GM19025 (cell line): ENCODE measurements at regions not wholly inside any gene's neighbourhood (a gene's known extent, or its start where the extent isn't known, plus 50 kb on each side); places are given as distances from the start of the nearest gene placed in this dataset.
A peak's percentile ranks its signal among the peaks of the same experiment; 100 is the strongest.
"Not testable (repeated sequence)": the region's sequence is repeated elsewhere in the genome, so short reads cannot be mapped to it uniquely, and the experiment has no call there.

Experiments used
- ATAC-seq: cut with Tn5 transposase; IDR thresholded peaks from one replicate; pipeline ENCODE4 v1.9.1; 2021; ENCODE audit warnings: mild to moderate bottlenecking, low read depth, moderate library complexity; ENCODE audit not compliant: unreplicated experiment

DNA sequence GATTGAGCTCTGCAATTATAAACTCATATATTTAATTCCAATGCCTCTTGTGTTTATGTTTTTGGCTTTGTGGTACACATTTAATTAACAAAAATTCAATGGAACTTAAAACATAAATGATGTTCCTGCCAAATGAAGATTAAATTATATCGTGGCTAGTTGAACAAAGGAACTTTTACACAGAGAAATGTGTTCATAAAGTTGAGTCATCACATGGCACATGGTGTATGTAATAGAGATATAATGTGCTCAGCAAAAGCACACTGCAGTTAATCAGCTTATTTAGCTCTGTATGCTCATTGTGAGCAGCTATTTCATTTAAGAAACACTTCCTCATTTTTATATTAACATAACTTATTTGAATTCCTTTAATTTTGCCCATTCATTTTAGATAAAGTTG, 1295.6 kb upstream of the CITED2 start:
- no peak for ATAC-seq

DNA sequence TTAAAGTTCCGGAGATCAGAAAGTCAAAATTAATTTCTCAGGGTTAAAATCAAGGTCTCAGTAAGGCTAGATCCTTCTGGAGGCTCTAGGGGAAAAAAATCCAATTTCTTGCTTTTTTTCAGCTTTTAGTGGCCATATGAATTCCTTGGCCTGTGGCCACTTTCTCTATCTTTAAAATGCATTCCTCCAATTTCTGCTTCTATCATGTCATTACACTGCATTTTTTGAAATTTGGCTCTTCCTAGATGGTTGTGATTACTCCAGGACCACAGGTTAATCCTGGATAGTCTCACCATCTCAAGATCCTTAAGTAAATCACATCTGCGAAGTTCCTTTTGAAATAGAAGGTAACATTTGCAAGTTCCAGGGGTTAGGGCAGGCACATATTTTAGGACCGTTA, 1294.9 kb upstream of the CITED2 start:
- ATAC-seq = no peak

DNA sequence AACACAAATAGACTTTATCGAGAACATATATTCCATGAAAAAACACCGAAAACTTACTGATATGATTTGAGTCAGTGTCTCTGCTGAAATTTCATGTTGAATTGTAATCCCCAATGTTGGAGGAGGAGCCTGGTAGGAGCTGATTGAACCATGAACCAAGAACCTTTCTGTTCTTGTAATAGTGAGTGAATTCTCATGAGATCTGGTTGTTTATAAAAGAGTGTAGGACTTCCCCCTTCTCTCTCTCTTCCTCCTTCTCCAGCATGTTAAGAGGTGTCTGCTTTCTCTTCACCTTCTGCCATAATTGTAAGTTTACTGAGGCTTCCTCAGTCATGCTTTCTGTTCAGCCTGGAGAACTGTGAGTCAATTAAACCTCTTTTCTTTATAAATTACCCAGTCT, 1289.3 kb upstream of the CITED2 start:
- no peak for ATAC-seq

DNA sequence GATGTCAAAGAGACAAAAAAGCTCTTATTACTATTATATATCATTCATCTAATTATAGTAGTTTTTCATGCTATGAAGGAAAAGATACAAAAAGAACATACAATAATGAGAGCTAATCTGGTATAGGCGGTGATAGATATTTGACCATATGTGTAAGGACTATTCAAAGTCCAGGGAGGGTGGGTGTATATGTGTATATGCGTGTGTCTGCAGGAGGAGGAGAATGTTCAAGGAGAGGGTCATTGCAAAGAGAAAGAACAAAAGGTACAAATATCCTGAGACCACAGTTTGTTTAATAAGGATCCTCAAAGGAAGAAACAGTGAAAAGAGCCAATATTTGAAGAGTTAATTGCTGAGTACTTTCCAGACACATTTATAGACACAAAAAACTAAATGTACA, 1288.6 kb upstream of the CITED2 start:
- ATAC-seq = no peak

DNA sequence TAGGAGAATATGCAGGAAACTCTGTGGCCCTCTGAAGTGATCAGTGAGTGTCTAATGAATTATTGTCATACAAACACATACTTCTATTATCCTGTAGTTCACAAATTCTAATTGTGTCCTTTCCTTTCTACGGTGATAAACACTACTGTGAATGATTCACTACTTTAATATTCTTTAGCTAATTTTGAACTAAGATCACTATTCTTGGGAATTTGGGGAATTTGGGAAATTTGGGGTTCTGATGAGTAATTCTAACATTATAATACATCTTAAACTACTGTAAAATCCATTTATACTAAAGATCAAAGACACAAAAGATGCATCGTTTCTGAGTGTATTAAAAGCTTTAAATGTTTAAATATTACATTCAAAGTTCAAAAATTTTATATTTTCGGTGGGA, 1287.2 kb upstream of the CITED2 start:
- no peak for ATAC-seq

DNA sequence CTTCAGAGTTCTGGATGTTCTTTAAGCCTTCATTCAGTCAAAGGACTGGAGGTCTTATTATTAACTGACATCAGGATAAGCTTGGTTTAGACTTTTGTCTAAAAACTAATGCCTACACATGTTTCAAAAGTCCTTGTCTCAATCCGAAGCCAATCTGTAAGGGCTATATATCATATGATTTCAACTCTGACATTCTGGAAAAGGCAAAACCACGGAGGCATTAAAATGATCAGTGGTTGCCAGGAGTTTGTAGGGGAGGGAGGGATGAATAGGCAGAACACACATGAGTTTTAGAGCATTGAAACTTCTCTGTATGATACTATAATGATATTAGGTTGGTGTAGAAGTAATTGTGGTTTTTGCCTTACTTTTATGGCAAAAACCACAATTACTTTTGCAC, 1285.8 kb upstream of the CITED2 start:
- ATAC-seq = no peak

DNA sequence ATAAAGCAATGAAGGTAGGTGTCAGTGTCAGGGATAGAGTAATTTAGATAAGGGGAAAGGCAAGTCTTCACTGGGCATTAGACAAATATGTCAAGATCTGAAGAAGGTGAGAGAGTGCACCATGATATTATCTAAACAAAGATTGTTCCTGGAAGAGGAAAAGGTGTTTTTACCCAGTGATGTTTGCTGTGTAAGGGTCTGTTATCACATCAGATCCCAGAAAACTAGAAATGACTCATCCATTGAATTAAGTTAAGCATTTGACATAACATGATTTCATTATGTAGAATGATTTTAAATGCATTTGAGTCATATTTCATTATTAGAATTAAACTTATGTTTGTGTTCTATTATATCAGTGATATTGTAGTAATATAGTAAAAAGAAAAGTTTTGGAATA, 1279.5 kb upstream of the CITED2 start:
- ATAC-seq = no peak

DNA sequence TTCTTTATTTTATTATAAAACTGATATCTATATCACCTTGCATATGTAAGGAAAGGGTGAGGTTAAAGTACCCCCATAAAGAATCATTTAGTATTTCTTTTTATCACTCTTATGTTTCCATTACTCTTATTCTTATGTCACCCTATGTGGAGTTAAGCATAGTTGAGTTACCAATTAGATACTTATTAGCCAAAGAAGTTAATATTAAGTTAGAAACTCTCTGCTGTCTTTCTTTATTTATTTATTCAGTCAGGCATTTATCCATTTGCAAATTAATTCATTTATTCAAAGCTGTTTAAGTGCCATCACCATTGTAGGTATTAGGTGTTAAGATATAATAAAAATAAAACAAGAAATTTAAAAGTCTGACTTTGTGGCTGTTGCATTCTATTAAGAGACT, 1279.1 kb upstream of the CITED2 start:
- ATAC-seq = no peak

DNA sequence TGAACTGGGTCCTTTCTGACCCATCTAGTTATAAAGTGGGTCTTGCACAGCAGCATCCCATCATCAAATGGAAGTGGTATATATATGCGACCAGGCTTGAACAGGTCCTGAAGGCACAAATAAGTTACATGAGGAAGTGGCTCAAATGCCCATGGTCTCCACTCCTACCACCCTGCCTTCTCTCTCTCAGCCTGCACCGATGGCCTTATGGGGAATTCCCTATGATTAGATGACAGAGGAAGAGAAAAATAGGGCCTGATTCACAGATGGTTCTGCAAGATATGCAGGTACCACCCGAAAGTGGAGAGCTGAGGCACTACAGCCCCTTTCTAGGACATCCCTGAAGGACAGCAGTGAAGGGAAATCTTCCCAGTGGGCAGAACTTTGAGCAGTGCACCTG, 1275.1 kb upstream of the CITED2 start:
- ATAC-seq = not testable (repeated sequence)

DNA sequence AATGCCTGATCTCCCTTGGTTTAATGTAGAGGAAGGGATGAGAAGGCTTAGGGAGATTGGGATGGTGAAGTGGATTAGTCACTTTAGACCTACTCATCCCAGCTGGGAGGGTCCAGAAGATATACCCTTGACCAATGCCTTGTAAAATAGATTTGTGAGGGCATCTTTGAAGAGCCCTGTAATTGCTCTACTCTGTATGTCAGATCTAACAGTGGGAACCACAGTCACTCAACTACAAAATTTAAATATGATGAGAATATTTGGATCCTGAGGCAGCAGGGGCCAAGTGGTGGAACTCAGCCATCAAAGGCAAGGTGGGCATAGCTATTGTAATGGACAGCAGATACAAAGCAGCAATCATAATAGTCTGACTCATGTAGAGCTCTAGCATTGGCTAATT, 1272.9 kb upstream of the CITED2 start:
- not testable (repeated sequence) for ATAC-seq

DNA sequence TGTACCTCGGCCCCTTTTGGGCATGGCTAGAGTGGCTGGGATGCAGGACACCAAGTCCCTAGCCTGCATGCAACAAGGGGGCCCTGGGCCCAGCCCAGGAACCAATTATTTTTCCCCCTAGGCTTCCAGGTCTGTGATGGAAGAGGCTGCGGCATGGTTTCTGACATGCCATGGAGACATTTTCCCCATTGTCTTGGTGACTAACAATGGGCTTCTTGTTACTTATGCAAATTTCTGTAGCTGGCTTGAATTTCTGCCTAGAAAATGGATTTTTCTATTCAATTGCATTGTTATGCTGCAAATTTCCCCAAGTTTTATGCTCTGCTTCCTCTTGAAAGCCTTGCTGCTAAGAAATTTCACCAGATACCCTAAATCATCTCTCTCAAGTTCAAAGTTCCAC, 1269.6 kb upstream of the CITED2 start:
- no peak for ATAC-seq

DNA sequence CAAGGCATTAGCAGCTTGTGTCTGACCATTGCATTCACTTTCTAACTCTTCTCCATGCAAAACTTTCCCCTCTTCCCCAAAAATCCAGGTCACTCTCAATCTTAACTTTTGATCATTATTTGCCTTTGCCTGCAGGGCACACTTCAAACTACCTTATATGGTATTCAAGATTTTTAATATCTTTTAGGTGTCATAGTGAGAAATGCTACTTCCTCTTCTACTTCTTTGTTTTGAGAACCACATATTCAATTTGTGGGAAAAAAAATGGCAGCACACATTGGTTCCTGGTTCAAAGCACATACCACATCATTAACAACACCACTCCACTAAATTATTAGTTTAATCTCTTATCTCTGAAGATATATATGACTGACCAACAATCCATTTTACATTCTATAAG, 1267.0 kb upstream of the CITED2 start:
- peak; percentile 52 for ATAC-seq

DNA sequence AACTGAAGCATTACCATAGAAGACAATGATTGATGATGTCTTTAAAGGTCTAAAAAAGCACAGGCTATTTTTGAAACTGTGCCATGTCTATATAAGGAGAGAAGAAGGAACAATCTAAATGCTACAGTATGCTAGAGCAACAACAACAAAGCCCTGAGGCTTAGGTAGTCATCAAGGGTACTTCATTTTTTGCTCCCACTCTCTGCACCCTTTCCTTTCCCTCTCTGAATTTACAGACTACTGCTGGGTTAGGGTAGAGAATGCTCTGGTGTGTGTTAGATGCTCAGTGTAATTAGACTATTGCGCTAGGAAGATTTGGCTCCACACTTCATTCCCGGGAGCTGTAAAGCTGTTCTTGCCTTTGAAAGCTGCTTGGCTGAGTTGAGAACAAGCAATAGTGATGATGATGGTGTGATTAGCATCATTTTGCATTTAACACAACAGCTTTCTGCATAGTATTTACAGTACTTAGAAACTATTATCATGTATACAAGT, 1262.5 kb upstream of the CITED2 start:
- peak; percentile 21 for ATAC-seq

DNA sequence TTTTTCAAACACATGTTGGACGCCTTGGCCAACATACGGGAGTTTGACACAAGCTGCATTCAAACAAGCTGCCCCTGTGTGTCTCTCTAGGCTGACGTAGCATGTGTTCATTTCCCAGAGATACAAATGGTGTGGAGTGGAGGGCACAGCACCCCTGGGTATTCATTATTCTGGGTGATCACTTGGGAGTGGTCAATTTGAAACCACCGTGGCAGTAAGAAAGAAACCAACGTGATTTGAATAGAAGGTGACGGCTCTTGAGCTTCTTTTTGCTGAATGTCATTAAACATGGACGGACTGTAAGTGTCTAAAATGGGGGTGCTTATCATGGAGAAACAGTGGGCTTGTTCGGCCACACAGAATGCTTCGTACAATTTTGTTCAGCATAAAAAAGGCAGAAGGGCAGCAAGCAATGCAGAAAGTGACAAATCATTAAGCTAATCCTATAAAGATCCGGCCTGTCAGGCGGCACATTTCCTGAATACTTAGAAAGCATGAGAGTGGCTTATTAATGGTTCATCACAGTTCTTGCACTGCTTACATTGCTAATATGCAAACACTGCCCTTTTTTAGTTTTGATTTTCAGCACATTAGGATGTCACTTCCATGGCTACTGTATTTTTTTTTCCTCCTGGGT, 1261.9 kb upstream of the CITED2 start:
- ATAC-seq = peak; percentile 73

DNA sequence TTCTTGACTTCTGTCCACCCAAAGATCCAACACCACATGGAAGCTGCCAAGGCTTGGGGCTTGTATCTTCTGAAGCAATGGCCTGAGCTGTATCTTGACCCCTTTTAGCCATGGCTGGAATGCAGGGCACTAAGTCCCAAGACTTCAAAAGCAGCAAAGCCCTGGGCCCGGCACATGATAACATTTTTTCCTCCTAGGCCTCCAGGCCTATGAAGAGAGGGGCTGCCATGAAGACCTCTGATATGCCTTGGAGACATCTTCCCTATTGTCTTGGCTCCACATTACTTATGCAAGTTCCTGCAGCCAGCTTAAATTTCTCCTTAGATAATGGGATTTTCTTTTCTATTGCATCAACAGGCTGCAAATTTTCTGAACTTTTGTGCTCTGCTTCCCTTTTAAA, 1252.6 kb upstream of the CITED2 start:
- ATAC-seq = no peak

DNA sequence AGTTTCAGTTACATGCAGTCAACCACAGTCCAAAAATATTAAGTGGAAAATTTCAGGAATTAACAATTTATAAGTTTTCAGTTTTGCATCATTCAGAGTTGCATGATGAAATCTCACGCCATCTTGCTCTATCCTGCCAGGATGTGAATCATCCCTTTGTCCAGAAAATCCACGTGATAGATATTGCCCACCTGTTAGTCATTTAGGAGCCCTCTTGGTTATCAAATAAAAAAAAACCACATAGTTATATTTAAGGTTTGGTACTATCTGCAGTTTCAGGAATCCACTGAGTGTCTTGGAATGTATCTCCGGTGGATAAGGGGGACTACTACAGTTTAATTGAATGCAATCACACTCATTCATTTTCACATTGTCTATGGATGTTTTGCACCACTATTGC, 1249.0 kb upstream of the CITED2 start:
- no peak for ATAC-seq

DNA sequence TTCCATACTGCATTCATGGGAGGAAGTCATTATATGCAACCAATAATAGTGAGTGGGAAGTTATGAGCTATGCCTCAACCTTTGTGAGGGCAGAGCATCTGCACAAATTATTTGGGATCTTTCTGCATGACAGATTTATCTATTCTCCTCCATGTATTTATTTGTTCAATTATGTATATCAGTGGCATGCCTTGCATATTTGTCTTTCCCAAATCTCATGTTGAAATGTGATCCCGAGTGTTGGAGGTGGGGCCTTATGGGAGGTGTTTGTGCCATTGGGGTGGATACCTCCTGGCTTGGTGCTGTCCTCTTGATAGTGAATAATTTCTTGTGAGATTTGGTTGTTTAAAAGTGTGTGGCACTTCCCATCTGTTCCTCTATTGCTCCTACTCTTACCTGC, 1246.0 kb upstream of the CITED2 start:
- ATAC-seq = no peak

DNA sequence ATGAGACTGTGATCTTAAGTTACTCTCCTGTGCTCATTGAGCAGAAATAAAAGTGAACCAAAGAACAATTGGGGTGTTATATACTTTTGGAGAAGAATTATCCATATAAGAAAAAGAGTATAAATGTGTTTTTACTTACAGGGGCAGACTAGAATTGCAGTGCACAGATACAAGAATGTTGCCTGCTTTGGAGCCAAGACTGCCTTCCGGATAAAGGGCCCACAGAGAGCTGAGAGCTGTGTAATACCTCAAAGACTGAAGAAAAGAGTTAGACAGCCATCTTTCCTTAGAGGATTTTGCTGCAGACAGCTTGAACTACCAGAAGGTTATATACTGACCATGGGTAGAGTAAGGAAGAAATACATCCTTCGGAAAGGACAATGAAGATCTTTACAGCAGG, 1235.5 kb upstream of the CITED2 start:
- ATAC-seq = no peak

DNA sequence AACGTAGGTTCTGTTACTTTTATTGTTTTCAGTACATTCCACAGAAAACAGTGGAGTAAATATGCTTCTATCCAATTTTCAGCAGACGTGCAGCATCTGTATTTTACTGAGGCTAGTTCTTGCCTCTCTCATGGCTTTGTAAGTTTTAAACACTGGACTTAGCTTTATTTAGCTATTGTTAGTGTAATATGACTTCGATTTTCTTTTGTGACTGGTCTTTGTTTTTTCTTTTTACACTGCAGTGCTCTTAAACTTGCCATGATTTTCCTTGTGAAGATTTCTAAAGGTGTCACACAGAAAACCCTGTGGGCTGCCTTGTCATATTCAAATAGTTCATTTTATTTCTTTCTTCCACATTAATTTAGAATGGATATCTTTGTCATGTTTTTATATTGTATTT, 1234.9 kb upstream of the CITED2 start:
- ATAC-seq = no peak

DNA sequence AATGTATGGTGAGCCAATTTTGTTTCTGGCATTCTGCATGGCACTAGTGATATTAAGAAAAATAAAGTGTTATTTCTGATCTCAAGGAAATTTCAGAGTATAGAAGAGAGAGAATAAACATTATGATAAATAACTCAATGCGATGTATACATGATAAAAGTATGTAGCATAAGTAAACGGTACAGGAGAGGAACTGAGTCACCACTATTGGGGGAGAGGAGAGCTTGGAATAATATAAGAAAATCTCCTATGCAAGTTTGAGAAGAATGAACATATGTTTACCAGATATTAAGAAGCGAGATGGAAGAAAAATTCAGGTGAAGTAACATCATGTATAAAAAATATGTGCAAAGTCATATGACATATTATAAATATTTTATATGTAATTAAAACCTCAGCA, 1230.3 kb upstream of the CITED2 start:
- ATAC-seq = no peak

DNA sequence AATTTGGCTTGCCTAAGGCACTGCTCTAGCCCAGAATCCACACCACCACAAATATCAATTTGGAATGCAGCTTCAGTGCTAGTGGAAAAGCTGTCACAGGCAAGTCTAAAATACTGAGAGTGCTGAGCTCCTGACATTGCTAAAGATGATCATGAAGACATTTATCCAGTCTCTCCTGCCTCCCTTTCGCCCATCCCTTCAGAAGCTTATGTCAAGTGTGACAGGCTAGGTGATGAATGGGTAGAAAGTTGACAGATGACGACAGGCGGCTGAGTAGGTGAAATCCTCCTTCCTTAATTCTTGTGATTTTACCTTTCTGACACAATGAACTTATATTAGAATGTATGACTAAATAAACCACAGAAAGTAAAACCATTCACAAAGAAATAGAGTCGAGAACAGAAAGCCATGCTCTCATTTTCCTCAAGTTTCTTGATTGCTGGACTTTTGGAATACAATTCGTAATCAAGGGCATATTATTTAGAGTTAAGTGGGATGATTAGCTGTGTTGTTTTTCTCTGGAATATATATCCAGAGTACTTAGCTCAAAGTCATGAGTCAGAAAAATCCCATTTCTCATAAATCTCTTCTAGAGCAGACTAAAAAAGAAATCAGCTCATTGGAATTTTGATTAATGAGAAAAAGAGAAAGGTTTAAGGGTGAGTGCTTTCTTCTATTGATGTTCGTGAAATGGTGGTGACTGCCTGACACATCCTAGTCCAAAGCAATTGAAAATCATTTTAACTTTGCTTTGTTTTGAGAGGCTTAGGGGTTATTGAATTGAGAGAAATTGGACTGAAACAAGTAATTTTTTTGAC, 1228.2 kb upstream of the CITED2 start:
- ATAC-seq = no peak
